Liver (tissue), 6 donors: ENCODE measurements at regions not wholly inside any gene's neighbourhood (a gene's known extent, or its start where the extent isn't known, plus 50 kb on each side); places are given as distances from the start of the nearest gene placed in this dataset.
"Not testable (repeated sequence)": the region's sequence is repeated elsewhere in the genome, so short reads cannot be mapped to it uniquely, and the experiment has no call there.

ENCODE experiments used
- DNase-seq: peaks from one replicate; pipeline ENCODE4 v3.0.0-alpha.2; 2017; ENCODE audit warnings: low spot score
- H3K27ac ChIP-seq, 2 donors: one replicate each; pipeline ENCODE4 v1.7.0; 2013; ENCODE audit warnings: inconsistent platforms in 2 of 2, low read length in 2 of 2, control low read depth in 1 of 2, low read depth in 1 of 2, mild to moderate bottlenecking in 1 of 2
- H3K27me3 ChIP-seq, 4 donors: one replicate each; pipeline versions ENCODE4 v1.6.1 to v1.7.0; 2013; ENCODE audit warnings: low read length in 3 of 4, inconsistent platforms in 1 of 4, mild to moderate bottlenecking in 1 of 4, moderate library complexity in 1 of 4; ENCODE audit not compliant: control insufficient read depth in 4 of 4, insufficient read depth in 4 of 4
- H3K36me3 ChIP-seq, 4 donors: one replicate each; pipeline versions ENCODE4 v1.6.1 to v1.7.0; 2013; ENCODE audit warnings: low read length in 3 of 4, mild to moderate bottlenecking in 3 of 4, low read depth in 1 of 4, moderate library complexity in 1 of 4; ENCODE audit not compliant: control insufficient read depth in 4 of 4, insufficient read depth in 3 of 4
- H3K4me1 ChIP-seq, 4 donors: one replicate each; pipeline versions ENCODE4 v1.6.1 to v1.7.0; 2013; ENCODE audit warnings: low read length in 3 of 4, mild to moderate bottlenecking in 3 of 4, moderate library complexity in 1 of 4; ENCODE audit not compliant: control insufficient read depth in 4 of 4, insufficient read depth in 4 of 4
- H3K4me3 ChIP-seq, 3 donors: one replicate each; pipeline versions ENCODE4 v1.6.1 to v1.7.0; 2013; ENCODE audit warnings: low read length in 3 of 3, control low read depth in 1 of 3, low read depth in 1 of 3, mild to moderate bottlenecking in 1 of 3
- H3K9ac ChIP-seq, 2 donors: one replicate each; pipeline ENCODE4 v1.7.0; 2013; ENCODE audit warnings: low read length in 2 of 2, mild to moderate bottlenecking in 2 of 2, moderate library complexity in 2 of 2, control low read depth in 1 of 2, low read depth in 1 of 2
- H3K9me3 ChIP-seq, 4 donors: one replicate each; pipeline versions ENCODE4 v1.6.1 to v1.7.0; 2013; ENCODE audit warnings: low read length in 3 of 4; ENCODE audit not compliant: control insufficient read depth in 4 of 4
- WGBS: extraction: QIAGEN DNeasy Blood & Tissue Kit; methylation state at CpG from one replicate; pipeline ENCODE4 v1.1.7; 2013; 5-methylcytosine and 5-hydroxymethylcytosine counted together
- donor health status: healthy.
- donor health status: healthy.
- donor health status: healthy.

- not testable (repeated sequence) for H3K36me3 ChIP-seq, H3K4me3 ChIP-seq, DNase-seq, H3K27me3 ChIP-seq, H3K9ac ChIP-seq, H3K27ac ChIP-seq, H3K9me3 ChIP-seq, H3K4me1 ChIP-seq
- 97% methylated on average over 5 of the region's 5 CpGs for WGBS
Observed at GRCh38 chr9:94387338-94388010, 59.0 kb upstream of the NUTM2F start.

- DNase-seq, H3K9ac ChIP-seq, H3K27me3 ChIP-seq, H3K4me3 ChIP-seq, H3K9me3 ChIP-seq, H3K4me1 ChIP-seq, H3K36me3 ChIP-seq, H3K27ac ChIP-seq: not testable (repeated sequence)
- WGBS, result 96% methylated on average over 2 of the region's 2 CpGs
Observed at GRCh38 chr9:94388011-94388406, 59.6 kb upstream of the NUTM2F start.

DNA sequence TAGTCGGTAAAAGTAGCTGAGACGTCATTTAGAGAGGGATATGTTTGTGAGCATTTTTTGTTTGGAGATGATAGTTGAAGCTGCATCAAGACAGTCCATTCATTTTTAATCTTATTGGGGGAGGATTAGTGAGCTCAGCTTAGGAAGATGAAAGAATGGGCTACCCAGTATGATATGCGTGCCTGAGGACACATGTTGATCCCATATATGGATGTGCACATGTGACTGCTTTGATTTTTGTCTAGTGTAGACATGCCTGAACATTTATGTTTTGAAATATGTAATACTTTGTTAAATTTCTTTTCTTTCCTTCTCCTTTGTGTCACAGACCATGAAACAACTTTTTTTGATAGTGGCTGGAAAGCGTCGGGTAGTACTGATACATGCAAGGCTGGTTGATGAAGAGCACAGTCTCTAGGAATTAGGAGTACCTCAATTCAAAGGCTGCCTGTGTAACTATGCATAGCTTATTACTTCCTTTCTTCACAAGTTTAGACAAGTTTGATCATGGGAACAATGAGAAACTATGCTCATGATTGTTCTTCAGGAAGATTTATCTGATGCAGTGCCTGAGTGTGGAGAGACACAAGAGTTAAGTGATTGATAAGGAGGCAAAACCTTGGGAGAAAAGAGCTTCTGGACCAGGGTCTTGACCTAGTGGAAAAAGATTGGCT lies 62.1 kb upstream of the NUTM2F start:
- H3K27ac ChIP-seq, H3K4me1 ChIP-seq, DNase-seq, H3K9ac ChIP-seq, H3K36me3 ChIP-seq, H3K4me3 ChIP-seq, H3K9me3 ChIP-seq, H3K27me3 ChIP-seq: not testable (repeated sequence)
- 95% methylated on average over 4 of the region's 5 CpGs for WGBS

DNA sequence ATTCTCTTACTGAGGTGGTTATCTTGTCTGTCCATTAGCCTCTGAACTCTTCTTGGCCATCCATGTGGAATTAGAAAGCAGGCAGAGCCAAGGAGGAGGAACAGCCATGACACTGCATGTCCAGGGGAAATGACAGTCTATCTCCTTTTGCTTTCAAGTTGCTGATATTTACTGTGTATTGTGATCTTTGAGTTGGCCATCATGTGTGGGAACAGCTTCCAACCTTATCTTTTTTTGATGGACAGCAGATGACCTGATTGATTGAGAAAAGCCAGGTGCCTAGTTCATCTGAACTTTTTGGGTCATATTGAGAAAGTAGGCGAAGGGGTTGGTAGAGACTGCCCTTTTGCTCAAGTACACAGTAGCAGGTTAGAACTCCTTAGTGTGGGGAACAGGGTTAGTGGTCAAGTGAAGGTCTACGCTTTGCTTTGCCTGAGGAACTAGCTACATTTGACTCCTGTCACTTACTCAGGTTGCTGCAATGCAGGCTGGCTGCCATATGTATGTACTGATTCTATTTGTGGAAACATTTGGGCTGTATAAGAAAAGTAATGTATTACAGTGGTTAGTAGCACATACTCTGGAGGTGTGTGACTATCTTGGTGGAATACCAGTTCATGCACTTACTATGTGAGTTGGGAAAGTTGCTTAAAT lies 64.7 kb upstream of the NUTM2F start:
- not testable (repeated sequence) for H3K9ac ChIP-seq
- WGBS, result no CpG with 5 or more reads among the region's 2 CpGs

DNA sequence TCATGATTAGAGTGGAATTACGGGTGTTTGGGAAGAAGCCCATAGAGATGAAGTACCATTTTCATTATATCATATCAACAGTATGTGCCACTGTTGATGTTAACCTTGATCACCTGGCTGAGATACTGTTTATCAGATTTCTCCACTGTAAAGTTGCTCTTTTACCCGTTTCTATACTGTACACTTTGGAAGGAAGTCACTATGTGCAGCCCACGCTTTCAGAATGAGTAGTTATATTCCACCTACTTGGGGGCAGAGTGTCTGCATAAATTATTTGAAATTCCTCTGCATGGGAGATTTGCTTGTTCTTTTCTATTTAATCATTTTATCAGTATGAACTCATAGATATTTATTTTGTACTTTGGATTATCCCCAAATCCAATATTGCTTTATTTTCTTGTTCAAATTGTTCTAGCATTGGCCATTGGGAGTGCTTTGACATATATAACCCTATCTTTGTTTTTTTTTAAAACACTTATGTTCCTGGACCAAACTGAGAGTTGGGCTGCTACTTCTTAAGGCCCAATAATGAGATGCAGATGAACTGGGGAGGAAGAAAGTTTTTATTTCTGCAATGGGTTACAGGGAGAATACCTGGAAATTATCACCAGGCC lies 69.4 kb upstream of the NUTM2F start:
- not testable (repeated sequence) for H3K27ac ChIP-seq, H3K9me3 ChIP-seq, H3K4me1 ChIP-seq, H3K36me3 ChIP-seq, H3K9ac ChIP-seq, H3K4me3 ChIP-seq, DNase-seq, H3K27me3 ChIP-seq
- WGBS, result 55% methylated on average over 3 of the region's 3 CpGs

More for the DNA sequence above, 64.7 kb upstream of the NUTM2F start:
- not testable (repeated sequence) for DNase-seq, H3K9me3 ChIP-seq, H3K4me1 ChIP-seq, H3K27ac ChIP-seq, H3K27me3 ChIP-seq, H3K36me3 ChIP-seq, H3K4me3 ChIP-seq

DNA sequence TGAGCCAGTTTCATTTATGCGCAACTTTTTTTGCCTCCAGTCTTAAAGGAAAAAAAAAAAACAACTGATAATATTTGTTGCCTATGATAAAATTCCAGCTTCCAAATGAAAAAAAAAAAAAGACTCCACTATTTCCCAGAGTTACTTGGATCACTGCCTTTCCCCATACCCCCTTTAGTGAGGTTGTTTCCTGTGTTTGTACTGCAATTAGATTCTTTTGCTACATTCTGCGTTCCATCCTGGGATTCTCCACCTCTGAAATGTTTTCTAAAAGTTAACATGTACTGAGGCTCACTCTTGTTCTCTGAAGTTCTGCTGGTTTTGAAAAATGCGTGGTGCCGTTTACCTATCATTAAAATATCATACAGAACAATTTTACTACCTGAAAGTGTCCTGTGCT lies 72.0 kb upstream of the NUTM2F start:
- H3K9ac ChIP-seq, H3K4me3 ChIP-seq, H3K4me1 ChIP-seq, DNase-seq, H3K36me3 ChIP-seq, H3K27ac ChIP-seq, H3K27me3 ChIP-seq, H3K9me3 ChIP-seq: not testable (repeated sequence)
- 85% methylated on average over 4 of the region's 4 CpGs for WGBS
